IPS-NIHi7 (cell line): ENCODE measurements at regions not wholly inside any gene's neighbourhood (a gene's known extent, or its start where the extent isn't known, plus 50 kb on each side); places are given as distances from the start of the nearest gene placed in this dataset.
"Not testable (repeated sequence)": the region's sequence is repeated elsewhere in the genome, so short reads cannot be mapped to it uniquely, and the experiment has no call there.

Source experiments
- DNase-seq: peaks from one replicate; pipeline ENCODE4 v3.0.0; 2012; ENCODE audit warnings: mixed read lengths; ENCODE audit errors: extremely low spot score

DNA sequence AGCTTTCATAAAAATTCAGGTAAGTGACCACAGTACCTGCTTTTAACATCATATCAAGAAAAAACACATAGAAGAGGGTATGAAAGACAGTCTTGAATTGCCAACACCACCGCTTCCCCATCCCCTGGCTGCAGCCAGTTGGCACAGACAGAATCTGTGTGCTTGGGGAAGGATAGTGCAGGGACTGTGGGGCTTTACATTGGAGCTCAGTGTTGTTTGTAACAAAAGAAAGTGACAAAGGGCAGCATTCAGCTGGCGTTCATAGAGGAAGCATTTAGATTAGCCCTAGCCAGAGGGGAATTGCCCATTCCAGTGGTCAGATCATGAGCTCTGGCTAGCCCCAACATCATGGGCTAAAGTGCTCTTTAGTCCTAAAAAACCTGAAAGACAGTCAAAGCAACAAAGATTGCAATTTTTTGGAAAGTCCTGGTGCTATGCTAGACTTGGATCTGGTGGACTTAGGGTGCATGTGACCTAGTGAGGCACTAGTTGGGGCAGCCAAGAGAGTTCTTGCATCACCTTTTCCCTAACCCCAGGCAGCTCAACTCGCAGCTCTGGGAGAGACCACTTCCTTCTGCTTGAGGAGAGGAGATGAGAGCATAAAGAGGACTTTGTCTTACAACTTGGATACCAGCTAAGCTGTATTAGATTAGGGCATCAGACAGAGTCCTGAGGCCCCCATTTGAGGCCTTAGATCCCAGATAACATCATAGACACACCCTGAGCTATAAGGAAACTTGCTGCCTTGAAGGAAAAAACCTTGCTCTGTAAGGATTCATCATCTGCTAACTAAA, 1602.4 kb upstream of the ADGRL3 start:
- no peak for DNase-seq

- no peak for DNase-seq
Observed at GRCh38 chr4:59598330-59598618, 1601.9 kb upstream of the ADGRL3 start.

DNA sequence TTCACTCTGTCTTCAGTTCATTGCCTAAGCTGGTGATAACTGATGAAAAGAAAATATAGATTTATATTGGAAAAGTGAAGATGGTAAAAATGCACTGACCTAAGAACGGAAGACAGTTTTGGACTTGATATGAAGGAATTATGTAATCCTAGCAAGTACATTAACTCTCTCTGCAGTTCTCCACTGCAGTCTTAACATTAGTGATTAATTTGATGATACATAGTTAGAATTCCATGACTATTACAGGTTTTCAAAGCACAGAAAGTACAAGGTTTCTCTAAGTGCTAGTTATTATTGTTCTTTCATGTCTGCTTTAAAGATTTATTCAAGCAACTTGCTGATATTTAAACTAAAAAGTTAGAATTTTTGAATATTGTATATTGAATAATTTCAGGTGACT, 1591.7 kb upstream of the ADGRL3 start:
- DNase-seq, result no peak

- DNase-seq, result no peak
Observed at GRCh38 chr4:59612235-59612634, 1587.9 kb upstream of the ADGRL3 start.

- DNase-seq, result no peak
Observed at GRCh38 chr4:59615316-59615715, 1584.8 kb upstream of the ADGRL3 start.

- no peak for DNase-seq
Observed at GRCh38 chr4:59629348-59629747, 1570.8 kb upstream of the ADGRL3 start.

GRCh38 chr4:59630235-59630634, 1569.9 kb upstream of the ADGRL3 start:
- no peak for DNase-seq

DNA sequence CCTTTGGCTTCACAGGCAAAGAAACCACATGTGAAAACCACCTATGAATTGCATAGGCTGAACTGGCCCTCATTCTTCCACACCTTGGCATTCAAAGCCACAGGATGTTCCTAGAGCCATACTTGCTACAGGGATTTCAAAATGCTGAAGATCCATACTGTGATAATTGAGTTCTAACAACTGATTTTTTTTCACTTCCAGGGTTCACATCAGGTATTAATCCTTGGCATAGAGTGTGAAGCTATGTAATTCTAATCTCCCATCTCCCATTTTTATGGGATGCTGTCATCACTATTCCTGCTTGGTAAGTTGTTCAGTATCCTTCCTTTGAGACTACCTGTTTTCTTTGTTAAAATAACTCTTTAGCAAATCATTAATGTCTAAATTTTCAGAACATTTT, 1569.2 kb upstream of the ADGRL3 start:
- no peak for DNase-seq

DNA sequence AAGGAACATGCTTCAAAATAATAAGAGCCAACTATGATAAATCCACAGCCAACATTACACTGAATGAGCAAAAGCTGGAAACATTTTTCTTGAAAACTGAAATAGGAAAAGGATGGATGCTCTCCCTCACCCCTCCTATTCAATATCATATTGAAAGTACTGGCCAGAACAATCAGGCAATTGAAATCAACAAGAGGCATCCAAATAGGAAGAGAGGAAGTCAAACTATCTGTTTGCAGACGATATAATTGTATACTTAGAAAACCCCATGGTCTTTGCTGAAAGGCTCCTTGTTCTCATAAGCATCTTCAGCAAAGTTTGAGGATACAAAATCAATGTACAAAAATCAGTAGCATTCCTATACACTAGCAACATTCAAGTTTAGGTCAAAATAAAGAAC, 1562.5 kb upstream of the ADGRL3 start:
- no peak for DNase-seq

- no peak for DNase-seq
Observed at GRCh38 chr4:59643682-59644081, 1556.4 kb upstream of the ADGRL3 start.

- no peak for DNase-seq
Observed at GRCh38 chr4:59644765-59645164, 1555.4 kb upstream of the ADGRL3 start.

DNA sequence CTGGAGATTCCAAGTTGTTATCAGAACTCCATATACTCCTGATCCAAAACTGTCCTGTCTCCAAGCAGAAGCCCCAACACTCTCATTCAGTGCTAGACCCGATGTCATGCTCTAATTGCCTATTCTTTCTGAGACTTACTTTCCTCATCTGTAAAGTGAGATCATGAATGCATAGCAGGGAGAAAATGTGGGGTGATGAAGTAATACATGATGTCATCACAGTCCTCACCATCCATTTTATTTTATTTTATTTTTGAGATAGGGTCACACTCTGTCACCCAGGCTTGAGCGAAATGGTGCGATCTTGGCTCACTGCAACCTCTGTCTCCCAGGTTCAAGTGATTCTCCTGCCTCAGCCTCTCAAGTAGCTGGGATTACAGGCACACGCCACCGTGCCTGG, 1554.0 kb upstream of the ADGRL3 start:
- no peak for DNase-seq

GRCh38 chr4:59647011-59647410, 1553.1 kb upstream of the ADGRL3 start:
- no peak for DNase-seq

DNA sequence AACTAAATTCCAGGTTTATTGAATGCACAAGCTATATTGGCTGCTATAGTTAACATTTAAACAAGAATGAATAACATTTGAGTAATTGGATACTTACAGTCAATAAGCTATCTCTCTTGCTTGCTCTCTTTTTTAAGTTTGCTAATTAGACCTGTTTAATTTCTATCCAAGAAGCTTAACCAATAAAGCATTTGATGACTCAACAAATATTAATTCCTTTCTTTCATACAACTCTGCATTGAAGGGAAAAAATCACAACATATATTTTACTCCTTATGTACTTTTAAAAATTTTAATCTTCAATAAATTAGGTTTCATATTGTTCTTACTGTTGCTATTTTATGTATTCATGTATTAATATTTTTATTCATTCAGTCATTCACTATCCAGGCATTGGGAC, 1552.6 kb upstream of the ADGRL3 start:
- no peak for DNase-seq

DNA sequence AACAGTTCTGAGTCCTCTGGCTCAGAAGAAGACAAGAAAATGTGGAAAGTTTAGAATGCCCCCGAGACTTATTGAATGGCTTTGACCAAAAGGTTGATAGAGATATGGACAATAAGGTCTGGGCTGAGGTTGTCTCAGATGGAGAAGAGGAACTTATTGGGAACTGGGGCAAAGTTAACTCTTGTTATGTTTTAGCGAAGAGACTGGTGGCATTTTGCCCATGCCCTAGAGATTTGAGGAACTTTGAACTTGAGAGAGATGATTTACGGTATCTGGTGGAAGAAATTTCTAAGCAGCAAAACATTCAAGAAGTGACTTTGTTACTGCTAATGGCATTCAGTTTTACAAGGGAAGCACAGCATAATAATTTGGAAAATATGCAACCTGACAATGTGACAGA, 1549.3 kb upstream of the ADGRL3 start:
- DNase-seq, result no peak

DNA sequence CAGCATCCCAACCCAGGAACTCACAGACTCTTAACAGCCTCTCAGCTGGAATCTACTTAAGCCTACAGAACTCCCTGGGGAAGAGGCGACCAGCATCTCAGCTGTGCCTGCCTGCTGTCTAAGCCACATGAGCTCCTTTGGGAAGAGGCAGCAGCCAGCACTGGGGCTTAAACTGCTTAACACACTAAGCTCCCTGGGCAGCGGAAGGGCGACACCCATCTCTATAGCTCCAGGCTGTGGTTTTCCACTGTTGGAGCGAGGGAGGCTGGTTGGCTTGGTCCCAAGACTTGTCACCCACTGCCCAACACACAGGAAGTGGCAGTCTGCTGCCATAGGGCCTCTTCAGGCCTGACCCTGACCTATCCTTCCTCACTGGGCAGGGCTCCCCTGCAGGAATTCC, 1544.1 kb upstream of the ADGRL3 start:
- no peak for DNase-seq

DNA sequence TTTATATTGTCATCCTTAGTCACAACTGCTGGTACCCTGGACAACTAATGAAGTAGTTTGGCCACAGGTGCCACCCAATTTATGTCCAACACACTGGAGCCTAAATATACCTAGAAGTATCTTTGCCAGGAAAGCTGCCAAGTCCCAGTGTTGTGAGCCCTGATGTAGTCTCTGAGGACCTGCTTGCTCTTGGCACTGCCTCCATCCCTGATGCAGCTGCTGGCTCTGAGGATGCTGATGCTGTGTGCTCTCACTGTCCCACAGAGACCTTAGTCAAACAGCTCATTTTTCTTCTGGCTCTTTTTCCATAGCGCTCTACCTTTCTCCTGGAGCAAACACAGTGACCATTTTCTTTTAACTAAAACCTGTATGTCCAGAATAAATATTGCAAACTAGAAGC, 1535.4 kb upstream of the ADGRL3 start:
- no peak for DNase-seq

DNA sequence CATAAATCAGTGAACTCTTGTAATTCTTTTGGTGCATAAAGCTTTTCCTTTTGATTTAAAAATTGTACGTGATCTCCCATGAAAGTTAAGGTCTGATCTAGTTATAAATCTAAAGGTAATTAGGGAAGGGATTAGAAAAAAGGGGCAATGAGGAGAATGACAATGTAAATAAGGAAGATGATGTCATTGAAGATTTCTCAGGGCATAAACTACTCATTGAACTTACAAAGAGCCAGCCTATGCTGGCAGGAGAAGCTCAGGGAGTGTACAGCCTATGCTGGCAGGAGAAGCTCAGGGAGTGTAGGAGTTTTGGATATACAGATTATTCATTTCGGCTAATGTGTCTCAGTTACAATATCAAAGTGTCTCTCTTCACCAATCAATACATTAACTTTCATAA, 1533.5 kb upstream of the ADGRL3 start:
- DNase-seq, result no peak

DNA sequence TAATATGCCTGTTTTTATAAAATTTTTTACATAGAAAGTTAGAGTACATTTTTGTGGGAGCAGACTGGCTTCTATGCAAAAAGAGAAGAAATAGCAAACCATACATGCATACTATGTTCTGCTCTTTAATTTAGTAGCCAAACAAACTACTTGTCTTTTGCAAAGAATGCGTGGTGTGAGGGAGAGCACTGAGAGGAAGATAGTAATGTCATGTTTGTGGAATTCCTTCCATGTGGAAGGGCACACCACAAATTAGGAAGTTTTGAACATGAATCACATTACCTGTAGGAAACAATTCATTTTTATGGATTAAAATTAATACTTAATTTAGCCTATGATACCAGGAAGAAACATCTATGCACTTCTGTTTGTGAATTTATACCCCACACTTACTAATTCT, 1529.1 kb upstream of the ADGRL3 start:
- DNase-seq, result no peak

- no peak for DNase-seq
Observed at GRCh38 chr4:59676389-59676788, 1523.7 kb upstream of the ADGRL3 start.

DNA sequence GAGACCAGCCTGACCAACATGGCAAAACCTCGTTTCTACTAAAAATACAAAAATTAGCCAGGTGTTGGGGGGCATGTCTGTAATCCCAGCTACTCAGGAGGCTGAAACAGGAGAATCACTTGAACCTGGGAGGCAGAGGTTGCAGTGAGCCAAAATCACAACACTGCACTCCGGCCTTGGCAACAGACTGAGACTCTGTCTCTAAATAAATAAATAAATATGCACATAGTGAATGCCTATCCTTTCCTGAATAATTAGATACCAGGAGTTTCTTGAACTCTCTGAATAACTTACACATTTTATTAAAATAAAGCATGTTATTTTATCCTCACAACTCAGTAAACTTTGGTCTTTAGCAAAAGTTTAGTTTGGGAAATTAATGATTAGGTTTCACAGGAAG, 1523.1 kb upstream of the ADGRL3 start:
- not testable (repeated sequence) for DNase-seq

DNA sequence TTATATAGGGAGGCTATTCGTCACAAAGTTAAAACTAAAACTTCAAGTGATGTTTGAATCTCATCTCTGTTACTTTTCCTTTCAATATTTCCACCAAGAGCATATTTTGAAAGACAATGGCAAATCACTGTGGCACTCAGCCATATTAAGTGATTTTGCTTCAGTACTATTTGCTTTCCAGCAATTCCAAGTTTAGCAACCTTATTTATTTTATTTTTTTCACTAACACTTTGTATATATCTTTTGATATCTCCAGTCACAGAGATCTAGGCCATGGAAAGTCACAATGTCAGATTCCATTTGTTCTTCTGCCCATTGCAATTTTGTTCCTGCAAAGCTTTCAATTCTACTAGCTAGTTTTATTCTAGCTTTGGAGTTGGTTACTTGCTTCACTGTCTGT, 1514.5 kb upstream of the ADGRL3 start:
- DNase-seq, result no peak

DNA sequence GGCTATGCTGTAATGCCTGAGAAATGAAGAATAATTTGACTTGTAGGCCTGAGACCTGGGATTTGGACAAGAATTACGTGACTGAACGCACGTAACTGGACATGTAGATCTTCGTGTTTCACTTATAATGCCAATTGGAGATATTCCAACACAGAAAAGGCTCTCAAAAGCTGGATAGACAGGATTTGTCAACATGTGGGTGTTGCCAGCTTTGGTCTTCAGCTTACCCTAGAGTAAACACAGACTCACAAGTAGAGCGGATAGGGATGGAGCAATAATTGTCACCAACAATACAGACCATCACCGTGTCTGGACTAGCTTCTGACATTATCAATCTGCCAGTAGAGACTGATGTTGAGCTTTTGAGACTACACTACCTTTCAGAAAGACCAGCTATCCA, 1511.0 kb upstream of the ADGRL3 start:
- no peak for DNase-seq

GRCh38 chr4:59695355-59696053, 1504.6 kb upstream of the ADGRL3 start:
- no peak for DNase-seq
